ENCODE measurements at regions not wholly inside any gene's neighbourhood (a gene's known extent, or its start where the extent isn't known, plus 50 kb on each side); places are given as distances from the start of the nearest gene placed in this dataset.
"Not testable (repeated sequence)": the region's sequence is repeated elsewhere in the genome, so short reads cannot be mapped to it uniquely, and the experiment has no call there.

- peak; percentile 15; the same call in 1 of the 2 replicates for TF ChIP-seq ZNF687 (CRISPR knock-in tag; IDR thresholded peaks at IDR 0.05)
- H2AFZ ChIP-seq (ENCODE audit: low read length); CTCF ChIA-PET (ENCODE audit: low intra/inter-chr PET ratio, low total read pairs); H3K4me2 ChIP-seq (ENCODE audit: low read depth, low read length); intact Hi-C loops (cut with micrococcal nuclease; ENCODE audit: unreplicated experiment); H3K4me3 ChIP-seq (replicated peaks in 1 of 3; ENCODE audit: insufficient read depth in 1 of 3, low read depth in 2 of 3, low read length in 3 of 3); FAIRE-seq; H3K79me2 ChIP-seq (ENCODE audit: insufficient read depth, low read length); H3K9ac ChIP-seq (ENCODE audit: insufficient read depth, low read depth, low read length); H3K36me3 ChIP-seq (replicated peaks in 1 of 2; ENCODE audit: control insufficient read depth in 1 of 2, insufficient read depth in 2 of 2, low read length in 2 of 2); DNase-seq (ENCODE audit: low spot score); in situ Hi-C loops (cut with HindIII; ENCODE audit: extremely low pct_ligation_motif_present, low pct_unique_long_range_greater_than_20kb); BruUV-seq (replicated peaks); H3K27ac ChIP-seq (ENCODE audit: extremely low read length, insufficient read depth, low read length); H3K27me3 ChIP-seq (ENCODE audit: control insufficient read depth in 1 of 2, insufficient read depth in 2 of 2, low read length in 2 of 2); H4K20me1 ChIP-seq (ENCODE audit: insufficient read depth, low read length); POLR2A ChIA-PET; ATAC-seq; H3K9me3 ChIP-seq (ENCODE audit: low read length): not testable (repeated sequence)
- H3K4me1 ChIP-seq (ENCODE audit: insufficient read depth, low read length), result peaks cover 66% of the 10 kb centered on the region
- 71% methylated on average over 20 of the region's 21 CpGs for WGBS (ENCODE audit: low lambda C conversion rate)
Measured at GRCh38 chr16:29294951-29295795, 111.3 kb downstream of the NPIPB11 start.

GRCh38 chr16:29294400-29294933 lies 112.0 kb downstream of the NPIPB11 start:
- H3K27me3 ChIP-seq (ENCODE audit: control insufficient read depth in 1 of 2, insufficient read depth in 2 of 2, low read length in 2 of 2); H3K9me3 ChIP-seq (ENCODE audit: low read length); H3K4me2 ChIP-seq (ENCODE audit: low read depth, low read length); H3K4me3 ChIP-seq (replicated peaks in 1 of 3; ENCODE audit: insufficient read depth in 1 of 3, low read depth in 2 of 3, low read length in 3 of 3); H2AFZ ChIP-seq (ENCODE audit: low read length); CTCF ChIA-PET (ENCODE audit: low intra/inter-chr PET ratio, low total read pairs); ATAC-seq; H3K27ac ChIP-seq (ENCODE audit: extremely low read length, insufficient read depth, low read length); in situ Hi-C loops (cut with HindIII; ENCODE audit: extremely low pct_ligation_motif_present, low pct_unique_long_range_greater_than_20kb); POLR2A ChIA-PET; DNase-seq (ENCODE audit: low spot score); intact Hi-C loops (cut with micrococcal nuclease; ENCODE audit: unreplicated experiment); FAIRE-seq; H3K9ac ChIP-seq (ENCODE audit: insufficient read depth, low read depth, low read length); H3K36me3 ChIP-seq (replicated peaks in 1 of 2; ENCODE audit: control insufficient read depth in 1 of 2, insufficient read depth in 2 of 2, low read length in 2 of 2); H3K79me2 ChIP-seq (ENCODE audit: insufficient read depth, low read length); H4K20me1 ChIP-seq (ENCODE audit: insufficient read depth, low read length); BruUV-seq (replicated peaks): not testable (repeated sequence)
- peaks cover 66% of the 10 kb centered on the region for H3K4me1 ChIP-seq (ENCODE audit: insufficient read depth, low read length)
- WGBS (ENCODE audit: low lambda C conversion rate), result 66% methylated on average over 9 of the region's 12 CpGs

- H2AFZ ChIP-seq (ENCODE audit: low read length); CTCF ChIA-PET (ENCODE audit: low intra/inter-chr PET ratio, low total read pairs); H3K9ac ChIP-seq (ENCODE audit: insufficient read depth, low read depth, low read length); H3K27me3 ChIP-seq (ENCODE audit: control insufficient read depth in 1 of 2, insufficient read depth in 2 of 2, low read length in 2 of 2); H3K9me3 ChIP-seq (ENCODE audit: low read length); BruUV-seq (replicated peaks); H3K27ac ChIP-seq (ENCODE audit: extremely low read length, insufficient read depth, low read length); H3K36me3 ChIP-seq (replicated peaks in 1 of 2; ENCODE audit: control insufficient read depth in 1 of 2, insufficient read depth in 2 of 2, low read length in 2 of 2); H4K20me1 ChIP-seq (ENCODE audit: insufficient read depth, low read length); H3K79me2 ChIP-seq (ENCODE audit: insufficient read depth, low read length); H3K4me2 ChIP-seq (ENCODE audit: low read depth, low read length); H3K4me3 ChIP-seq (replicated peaks in 1 of 3; ENCODE audit: insufficient read depth in 1 of 3, low read depth in 2 of 3, low read length in 3 of 3); in situ Hi-C loops (cut with HindIII; ENCODE audit: extremely low pct_ligation_motif_present, low pct_unique_long_range_greater_than_20kb); POLR2A ChIA-PET; FAIRE-seq; DNase-seq (ENCODE audit: low spot score); ATAC-seq; intact Hi-C loops (cut with micrococcal nuclease; ENCODE audit: unreplicated experiment): not testable (repeated sequence)
- 36% methylated on average over 6 of the region's 9 CpGs for WGBS (ENCODE audit: low lambda C conversion rate)
- H3K4me1 ChIP-seq (ENCODE audit: insufficient read depth, low read length), result peaks cover 71% of the 10 kb centered on the region
Measured at GRCh38 chr16:29293545-29293944, 113.0 kb downstream of the NPIPB11 start.

All from HepG2 (cell line).